Kidney (tissue), 13 donors: ENCODE measurements at regions not wholly inside any gene's neighbourhood (a gene's known extent, or its start where the extent isn't known, plus 50 kb on each side); places are given as distances from the start of the nearest gene placed in this dataset.
A peak's percentile ranks its signal among the peaks of the same experiment; 100 is the strongest.

ENCODE experiments used
- DNase-seq, 5 donors: peaks; one replicate each; pipeline ENCODE4 v3.0.0-alpha.2; 2013 to 2020
- FAIRE-seq: peaks from 2 replicates; lab custom pipeline; 2012; peaks lifted over from hg19 to GRCh38; lab: Jason Lieb, UNC
- H3K27ac ChIP-seq, 2 donors: one replicate each; pipeline ENCODE4 v1.7.0; 2013; ENCODE audit warnings: low read depth in 2 of 2, low read length in 2 of 2, inconsistent platforms in 1 of 2
- H3K27me3 ChIP-seq: one replicate; pipeline ENCODE4 v1.7.1; 2013; ENCODE audit warnings: low read length, inconsistent platforms; ENCODE audit not compliant: control insufficient read depth, insufficient read depth
- H3K36me3 ChIP-seq, 3 donors: one replicate each; pipeline versions ENCODE4 v1.7.0 to v1.7.1; 2013; ENCODE audit warnings: low read length in 3 of 3, control low read depth in 1 of 3, inconsistent platforms in 1 of 3; ENCODE audit not compliant: insufficient read depth in 3 of 3, control insufficient read depth in 2 of 3
- H3K4me1 ChIP-seq, 3 donors: one replicate each; pipeline versions ENCODE4 v1.7.0 to v1.7.1; 2013; ENCODE audit warnings: low read length in 3 of 3, inconsistent platforms in 1 of 3, low read depth in 1 of 3; ENCODE audit not compliant: control insufficient read depth in 2 of 3, insufficient read depth in 2 of 3
- H3K4me3 ChIP-seq, 3 donors: one replicate each; pipeline versions ENCODE4 v1.7.0 to v1.8.1; 2013; ENCODE audit warnings: low read length in 3 of 3, control low read depth in 1 of 3, inconsistent platforms in 1 of 3
- H3K9ac ChIP-seq, 3 donors: one replicate each; pipeline versions ENCODE4 v1.7.0 to v1.7.1; 2013; ENCODE audit warnings: low read length in 3 of 3, control low read depth in 1 of 3, inconsistent platforms in 1 of 3
- H3K9me3 ChIP-seq, 3 donors: one replicate each; pipeline versions ENCODE4 v1.7.0 to v1.7.1; 2013; ENCODE audit warnings: low read length in 3 of 3, control low read depth in 1 of 3, inconsistent platforms in 1 of 3; ENCODE audit not compliant: control insufficient read depth in 2 of 3, insufficient read depth in 1 of 3
- intact Hi-C: fragments of 100-400 bp; cut with DNase I; formaldehyde crosslinking; loops from one replicate; pipeline ENCODE4 v1.11.1; 2022
- TF ChIP-seq, protein P1 (sequence below): IDR thresholded peaks from 3 replicates; pipeline ENCODE4 v1.5.1; 2012; ENCODE audit warnings: mild to moderate bottlenecking, moderate library complexity, borderline replicate concordance; ENCODE audit not compliant: insufficient read depth; ENCODE audit errors: extremely low read depth
- donor health status: control.
- donor health status: control.
- donor health status: control.
- donor health status: control.
- donor health status: control.
- donor health status: DM: yes; HTN: yes; CAD: no.
- donor health status: Normal renal cell carcinoma (clear cell type).

- Histone ChIP-seq H3K4me3 (no peak overlapping the region), H3K36me3 (no peaks in the 10 kb centered on the region), H3K9me3 (no peaks in the 10 kb centered on the region), H3K4me1 (no peaks in the 10 kb centered on the region), H3K9ac (no peak overlapping the region), H3K27me3 (no peaks in the 10 kb centered on the region), H3K27ac (no peak overlapping the region)
- intact Hi-C loops = no loop called here
- TF ChIP-seq, protein P1, sequence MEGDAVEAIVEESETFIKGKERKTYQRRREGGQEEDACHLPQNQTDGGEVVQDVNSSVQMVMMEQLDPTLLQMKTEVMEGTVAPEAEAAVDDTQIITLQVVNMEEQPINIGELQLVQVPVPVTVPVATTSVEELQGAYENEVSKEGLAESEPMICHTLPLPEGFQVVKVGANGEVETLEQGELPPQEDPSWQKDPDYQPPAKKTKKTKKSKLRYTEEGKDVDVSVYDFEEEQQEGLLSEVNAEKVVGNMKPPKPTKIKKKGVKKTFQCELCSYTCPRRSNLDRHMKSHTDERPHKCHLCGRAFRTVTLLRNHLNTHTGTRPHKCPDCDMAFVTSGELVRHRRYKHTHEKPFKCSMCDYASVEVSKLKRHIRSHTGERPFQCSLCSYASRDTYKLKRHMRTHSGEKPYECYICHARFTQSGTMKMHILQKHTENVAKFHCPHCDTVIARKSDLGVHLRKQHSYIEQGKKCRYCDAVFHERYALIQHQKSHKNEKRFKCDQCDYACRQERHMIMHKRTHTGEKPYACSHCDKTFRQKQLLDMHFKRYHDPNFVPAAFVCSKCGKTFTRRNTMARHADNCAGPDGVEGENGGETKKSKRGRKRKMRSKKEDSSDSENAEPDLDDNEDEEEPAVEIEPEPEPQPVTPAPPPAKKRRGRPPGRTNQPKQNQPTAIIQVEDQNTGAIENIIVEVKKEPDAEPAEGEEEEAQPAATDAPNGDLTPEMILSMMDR = no peak
- FAIRE-seq (no peak), DNase-seq (no peak)
These were observed 308.5 kb upstream of the RASGRP1 start for GRCh38 chr15:38873158-38873557.

DNA sequence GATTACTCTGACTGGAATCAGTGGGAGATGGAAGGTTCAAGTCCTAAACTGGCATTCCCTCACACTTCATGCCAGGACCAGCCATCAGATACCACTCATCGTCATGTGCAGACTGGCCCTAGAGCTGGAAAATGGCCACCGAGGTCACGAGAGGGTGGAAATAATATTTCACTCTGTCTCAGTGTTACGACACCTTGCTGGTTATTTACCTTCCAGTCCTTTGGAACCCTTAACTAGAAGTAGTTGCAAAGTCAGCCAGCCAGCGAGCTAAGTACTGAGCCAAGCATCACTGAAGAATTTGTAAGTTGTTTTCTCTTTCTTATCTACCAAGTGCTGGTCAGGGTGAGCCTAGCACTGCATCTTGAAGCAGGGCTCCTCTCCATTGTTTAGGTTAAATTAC is 309.9 kb upstream of the RASGRP1 start:
- intact Hi-C loops = no loop called here
- peaks cover 0 to 5% (median 3%) of the 10 kb centered on the region in 3 donors for H3K4me1 ChIP-seq
- DNase-seq = no peak

DNA sequence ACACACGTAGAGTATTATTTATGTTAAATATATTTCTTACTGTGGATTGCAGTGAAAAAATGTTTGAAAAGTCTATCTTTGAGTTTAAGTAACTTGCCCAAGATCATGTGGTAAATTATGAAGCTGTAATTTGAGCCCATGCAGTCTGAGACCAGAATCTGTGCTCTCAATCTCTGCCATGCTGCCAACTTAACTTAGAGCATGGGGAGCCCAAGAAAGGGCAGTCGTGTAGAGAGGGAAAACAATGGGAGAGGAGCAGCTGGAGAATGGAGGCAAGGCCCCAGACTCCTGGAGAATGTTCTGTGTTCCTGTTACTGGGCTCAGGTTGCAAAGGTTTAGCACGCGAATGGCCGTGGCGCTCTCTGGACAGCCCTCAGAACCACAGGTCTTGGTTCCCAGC is 311.6 kb upstream of the RASGRP1 start:
- H3K4me1 ChIP-seq = peaks cover 0 to 5% (median 3%) of the 10 kb centered on the region in 3 donors
- H3K36me3 ChIP-seq = no peaks in the 10 kb centered on the region
- H3K9me3 ChIP-seq = no peaks in the 10 kb centered on the region
- TF ChIP-seq, protein P1 = no peak
- H3K9ac ChIP-seq = no peak overlapping the region
- FAIRE-seq (no peak), DNase-seq (peak in 1 of 5 donors; percentile 12)
- H3K27ac ChIP-seq = no peak overlapping the region
- H3K27me3 ChIP-seq = no peaks in the 10 kb centered on the region
- intact Hi-C loops = no loop called here
- H3K4me3 ChIP-seq = no peak overlapping the region

More for the DNA sequence above, 309.9 kb upstream of the RASGRP1 start:
- Histone ChIP-seq H3K9me3 (no peaks in the 10 kb centered on the region), H3K4me3 (no peak overlapping the region), H3K27me3 (no peaks in the 10 kb centered on the region), H3K9ac (no peak overlapping the region), H3K27ac (no peak overlapping the region), H3K36me3 (no peaks in the 10 kb centered on the region)
- TF ChIP-seq, protein P1 = no peak
- FAIRE-seq = no peak

GRCh38 chr15:38876621-38877020 is 312.0 kb upstream of the RASGRP1 start:
- no peaks in the 10 kb centered on the region for H3K36me3 ChIP-seq
- H3K9ac ChIP-seq = no peak overlapping the region
- DNase-seq (no peak), FAIRE-seq (no peak)
- H3K9me3 ChIP-seq = no peaks in the 10 kb centered on the region
- H3K4me3 ChIP-seq = no peak overlapping the region
- H3K27ac ChIP-seq = no peak overlapping the region
- peaks cover 0 to 5% (median 3%) of the 10 kb centered on the region in 3 donors for H3K4me1 ChIP-seq
- no peaks in the 10 kb centered on the region for H3K27me3 ChIP-seq
- intact Hi-C loops = no loop called here
- TF ChIP-seq, protein P1 = no peak
